Limb (tissue), 2 donors: ENCODE measurements at regions not wholly inside any gene's neighbourhood (a gene's known extent, or its start where the extent isn't known, plus 50 kb on each side); places are given as distances from the start of the nearest gene placed in this dataset.
A peak's percentile ranks its signal among the peaks of the same experiment; 100 is the strongest.

Source experiments
- DNase-seq, 2 donors: peaks; one replicate each; pipeline ENCODE4 v3.0.0-alpha.2; 2016; ENCODE audit errors: extremely low spot score in 2 of 2

DNA sequence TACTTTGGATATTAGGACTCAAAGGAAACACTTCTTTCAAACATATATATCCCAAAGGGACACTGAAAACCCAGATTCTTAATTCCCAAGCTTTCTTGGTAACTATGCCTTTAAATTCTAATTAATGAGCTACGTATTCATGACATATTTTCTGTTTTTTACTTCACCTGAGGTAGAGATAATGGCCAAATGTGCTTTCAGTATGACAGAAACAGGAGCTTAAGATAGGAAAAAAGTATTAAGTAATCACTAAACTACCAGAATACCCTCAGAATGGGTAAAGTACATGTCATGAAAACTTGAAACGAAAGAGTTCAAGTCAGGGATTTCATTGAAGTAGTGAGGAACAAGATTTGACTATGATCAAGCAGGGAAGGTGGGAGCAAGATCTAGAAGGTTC, 478.5 kb downstream of the AGTPBP1 start:
- DNase-seq: no peak

GRCh38 chr9:85262333-85262732, 479.4 kb downstream of the AGTPBP1 start:
- no peak for DNase-seq

- no peak for DNase-seq
These were observed 481.4 kb downstream of the AGTPBP1 start for GRCh38 chr9:85260275-85260845.

- DNase-seq: peak; percentile 77 to 79
These were observed 482.9 kb downstream of the AGTPBP1 start for GRCh38 chr9:85258823-85259370.

GRCh38 chr9:85258236-85258635, 483.5 kb downstream of the AGTPBP1 start:
- no peak for DNase-seq

- no peak for DNase-seq
These were observed 492.5 kb downstream of the AGTPBP1 start for GRCh38 chr9:85249313-85249621.

DNA sequence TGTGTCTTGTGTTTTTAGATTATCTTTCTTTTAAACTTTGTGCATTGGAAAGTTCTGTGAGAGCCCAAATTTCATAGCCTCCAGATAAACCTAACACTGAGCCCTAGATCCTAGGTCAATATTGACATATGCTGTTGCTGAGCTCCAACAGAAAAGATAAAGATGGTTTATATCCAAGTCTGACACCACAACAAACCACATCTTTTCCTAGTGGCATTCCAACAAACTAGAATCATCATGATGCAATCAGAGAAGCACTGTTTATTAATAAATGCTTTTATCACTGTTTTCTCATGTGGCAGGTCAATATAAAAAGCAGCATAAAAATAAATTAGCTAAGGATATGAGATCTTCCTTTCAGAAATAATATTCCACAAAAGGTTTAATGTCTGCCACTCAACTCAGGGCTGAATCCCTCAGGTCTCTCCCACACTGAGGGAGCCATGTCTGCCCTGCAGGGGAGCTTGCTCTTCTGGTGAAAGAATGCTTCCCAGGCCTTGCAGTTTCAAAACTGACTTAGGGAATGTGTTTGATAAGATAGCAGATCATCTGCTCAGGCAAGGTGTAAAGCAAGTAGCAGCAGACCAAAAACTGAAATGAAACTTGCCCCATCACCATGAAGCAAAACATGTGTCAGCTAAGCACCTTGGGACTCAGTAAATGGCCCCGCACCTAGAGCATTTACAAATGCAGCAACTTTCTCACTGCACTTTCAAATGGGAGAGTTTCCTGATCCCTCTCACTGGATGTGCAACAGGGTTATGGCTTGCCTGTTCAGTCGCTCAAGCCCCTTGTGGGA, 493.0 kb downstream of the AGTPBP1 start:
- DNase-seq: no peak

DNA sequence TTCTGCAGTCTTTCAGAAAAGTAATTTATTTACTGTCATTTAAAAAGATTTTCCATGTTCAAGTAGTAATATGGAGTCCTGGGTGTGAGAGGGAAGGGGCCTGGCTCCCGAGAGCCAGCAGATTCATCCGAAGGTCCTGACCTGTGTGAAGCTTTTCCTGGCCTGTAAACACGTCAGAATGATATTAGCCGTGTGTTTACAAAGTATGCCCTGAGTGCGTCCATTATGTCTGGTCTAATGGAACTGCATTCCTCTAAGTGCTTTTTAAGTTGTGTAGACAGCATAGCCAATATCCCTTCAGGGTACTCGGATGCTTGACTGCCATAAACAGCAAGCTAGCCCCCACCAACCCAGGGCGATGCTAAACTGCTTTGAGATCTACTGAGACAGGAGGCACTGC, 495.2 kb downstream of the AGTPBP1 start:
- no peak for DNase-seq

GRCh38 chr9:85244856-85245255, 496.9 kb downstream of the AGTPBP1 start:
- no peak for DNase-seq

- no peak for DNase-seq
These were observed 497.8 kb downstream of the AGTPBP1 start for GRCh38 chr9:85243977-85244376.

GRCh38 chr9:85237478-85237877, 504.3 kb downstream of the AGTPBP1 start:
- DNase-seq: no peak

GRCh38 chr9:85230081-85230480, 511.7 kb downstream of the AGTPBP1 start:
- no peak for DNase-seq

DNA sequence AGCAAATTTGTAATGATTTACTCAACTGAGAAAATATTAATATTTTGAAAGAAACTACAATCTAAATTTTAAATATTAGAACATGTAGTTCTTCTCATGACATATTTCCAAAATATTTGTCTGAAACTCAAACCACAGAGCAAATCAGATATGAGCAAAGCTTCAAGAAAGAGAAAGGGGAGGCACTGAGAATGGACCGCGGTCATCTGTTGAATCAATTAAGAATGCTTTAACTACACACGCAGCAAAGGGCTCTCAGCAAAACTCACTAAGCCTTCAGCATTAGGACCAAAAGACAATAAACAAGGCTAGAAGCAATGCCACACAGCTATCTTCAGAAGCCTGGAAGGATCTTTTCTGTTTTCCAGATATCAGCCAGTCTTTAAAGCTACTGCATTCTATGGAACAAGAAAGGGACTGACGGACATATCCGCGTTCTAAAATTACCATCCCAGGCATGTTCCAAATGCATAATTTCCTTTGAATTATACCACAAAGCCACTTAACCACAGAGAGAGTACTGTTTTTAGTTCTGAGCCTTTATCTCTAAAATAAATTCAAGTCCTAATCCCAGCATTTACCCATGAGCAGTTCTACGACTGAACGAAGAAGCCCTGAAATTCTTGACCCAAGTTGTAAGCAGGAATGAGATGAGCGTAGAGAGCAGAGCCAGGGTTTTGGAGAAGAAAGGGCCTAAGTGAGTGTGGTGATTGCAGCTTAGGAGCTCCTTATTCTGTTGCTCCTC, 513.5 kb downstream of the AGTPBP1 start:
- DNase-seq: peak in 1 of 2 donors; percentile 18

GRCh38 chr9:85225180-85225579, 516.6 kb downstream of the AGTPBP1 start:
- DNase-seq: no peak

DNA sequence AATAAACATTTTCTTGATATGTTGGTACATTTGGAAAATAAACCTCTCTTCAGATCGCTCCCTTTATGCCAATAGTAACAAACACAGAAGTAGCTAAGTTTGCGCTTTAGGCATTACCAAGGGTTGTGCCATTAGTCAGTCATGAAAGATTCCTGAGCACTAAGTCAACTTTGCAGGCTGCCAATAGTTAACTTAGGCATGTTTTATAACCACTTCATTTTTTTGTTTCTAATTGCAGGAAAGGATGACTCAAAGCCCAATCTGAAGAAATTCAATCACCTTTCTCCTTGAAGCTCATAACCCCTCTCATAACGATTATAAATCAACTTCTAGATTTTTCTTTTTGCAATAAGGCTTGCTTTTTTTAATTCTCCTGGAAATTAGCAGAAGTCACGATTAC, 517.0 kb downstream of the AGTPBP1 start:
- DNase-seq: peak in 1 of 2 donors; percentile 36

- DNase-seq: no peak
These were observed 517.5 kb downstream of the AGTPBP1 start for GRCh38 chr9:85224301-85224700.

DNA sequence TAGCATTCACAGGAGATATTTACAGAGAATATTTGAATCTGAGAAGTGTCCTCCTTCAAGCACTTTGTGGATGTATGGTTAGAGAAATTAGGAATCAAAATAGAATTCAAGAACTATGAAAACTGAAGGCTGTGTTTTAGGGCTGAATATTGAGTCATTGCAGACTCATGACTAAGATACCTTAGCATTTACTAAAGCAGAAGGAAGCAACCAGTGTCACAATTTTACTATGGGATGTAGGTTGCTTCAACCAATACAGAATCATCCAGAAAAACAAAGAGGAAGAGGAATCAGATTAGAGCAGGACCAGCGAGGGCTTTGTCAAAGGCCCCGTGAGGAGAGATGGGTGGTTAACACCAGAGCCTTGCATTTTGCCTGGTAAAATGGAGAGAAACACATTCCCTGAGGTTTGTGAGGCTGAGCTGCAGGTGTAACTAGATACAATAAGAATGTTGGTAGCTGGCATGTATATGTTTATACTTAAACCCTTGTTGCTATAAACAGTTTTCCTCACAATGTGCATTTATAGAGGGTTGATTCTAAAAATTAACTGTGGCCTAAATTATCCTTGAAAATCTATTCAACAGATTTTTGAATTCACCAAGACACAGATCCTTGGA, 518.1 kb downstream of the AGTPBP1 start:
- DNase-seq: no peak

DNA sequence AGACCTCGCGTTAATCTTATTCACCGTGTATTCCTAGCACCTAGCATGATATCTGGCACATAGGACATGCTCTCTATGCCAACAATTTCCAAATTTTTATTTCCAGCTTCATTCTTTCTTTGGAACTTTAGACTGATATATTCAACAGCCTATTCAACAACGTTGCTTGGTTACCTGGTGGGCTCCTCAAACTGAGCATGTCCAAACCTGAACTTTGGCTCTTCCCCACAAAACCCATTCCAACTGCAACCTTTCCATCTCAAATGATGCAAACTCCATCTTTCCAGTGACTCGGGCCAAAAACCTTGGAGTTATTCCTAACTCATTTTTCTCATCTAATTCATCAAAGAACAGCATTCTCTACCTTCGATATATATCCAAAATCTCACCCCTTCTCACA, 525.2 kb downstream of the AGTPBP1 start:
- DNase-seq: peak; percentile 35 to 62

GRCh38 chr9:85215961-85216360, 525.8 kb downstream of the AGTPBP1 start:
- DNase-seq: no peak

DNA sequence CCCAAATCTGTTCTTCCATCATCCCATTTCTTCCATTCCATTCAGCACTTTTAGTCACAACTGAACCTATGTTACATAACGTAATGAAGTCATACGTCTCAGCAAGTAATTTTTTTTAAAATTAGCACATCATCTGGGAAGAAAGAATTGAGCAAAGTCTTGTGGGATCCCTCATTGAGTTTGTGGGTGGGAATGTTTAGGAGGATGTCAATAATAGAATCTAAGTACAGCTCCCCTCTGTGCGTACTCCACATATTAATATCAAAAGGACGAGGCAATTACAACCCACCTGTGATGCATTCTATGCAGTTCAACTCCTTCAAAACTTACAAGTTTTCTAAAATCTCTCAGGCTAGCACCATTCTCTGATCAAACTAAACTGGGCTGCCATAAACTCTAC, 526.3 kb downstream of the AGTPBP1 start:
- DNase-seq: no peak

DNA sequence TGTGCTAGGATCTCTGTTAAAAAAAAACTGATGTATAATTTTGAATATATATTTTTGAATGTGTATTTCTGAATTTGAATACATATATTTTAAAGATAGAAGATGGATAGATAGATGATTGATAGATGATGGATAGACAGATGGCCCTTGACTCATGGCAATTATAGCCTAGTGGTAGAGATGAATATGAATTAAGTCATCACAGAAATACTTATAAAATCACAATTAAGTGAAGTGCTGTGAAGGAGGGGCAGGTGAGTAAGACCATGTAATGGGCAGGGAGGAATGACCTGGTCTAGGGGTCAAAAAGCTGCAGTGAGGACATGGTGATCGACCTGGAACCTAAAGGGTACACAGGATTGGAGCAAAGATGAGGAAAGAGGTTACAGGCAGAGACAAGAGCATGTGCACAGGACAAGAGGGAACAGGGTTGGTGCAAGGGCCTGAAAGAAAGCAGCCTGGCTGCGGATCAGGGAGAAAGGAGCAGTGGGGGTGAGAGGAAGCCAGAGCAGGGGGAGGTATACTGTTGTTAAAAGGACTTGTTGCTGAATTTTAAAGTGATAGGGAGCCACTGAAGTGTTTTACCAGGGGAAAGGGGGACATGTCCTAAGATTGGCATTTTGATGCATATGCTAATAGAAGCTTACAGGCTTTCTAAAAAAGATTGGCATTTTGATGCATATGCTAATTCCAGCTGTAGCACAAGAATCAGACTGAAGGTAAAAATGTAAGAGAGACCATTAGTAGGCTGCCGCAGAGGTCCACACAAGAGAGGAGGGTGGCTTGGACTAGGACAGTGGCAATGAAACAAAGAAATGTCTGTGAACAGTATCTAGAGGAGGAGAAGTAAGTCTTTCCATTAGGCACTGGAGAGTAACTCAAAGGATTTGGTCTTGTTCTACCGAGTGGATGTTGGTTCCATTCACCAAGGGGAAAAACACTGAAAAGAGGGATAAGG, 527.8 kb downstream of the AGTPBP1 start:
- DNase-seq: no peak
